ENCODE measurements at regions not wholly inside any gene's neighbourhood (a gene's known extent, or its start where the extent isn't known, plus 50 kb on each side); places are given as distances from the start of the nearest gene placed in this dataset.
A peak's percentile ranks its signal among the peaks of the same experiment; 100 is the strongest.

DNA sequence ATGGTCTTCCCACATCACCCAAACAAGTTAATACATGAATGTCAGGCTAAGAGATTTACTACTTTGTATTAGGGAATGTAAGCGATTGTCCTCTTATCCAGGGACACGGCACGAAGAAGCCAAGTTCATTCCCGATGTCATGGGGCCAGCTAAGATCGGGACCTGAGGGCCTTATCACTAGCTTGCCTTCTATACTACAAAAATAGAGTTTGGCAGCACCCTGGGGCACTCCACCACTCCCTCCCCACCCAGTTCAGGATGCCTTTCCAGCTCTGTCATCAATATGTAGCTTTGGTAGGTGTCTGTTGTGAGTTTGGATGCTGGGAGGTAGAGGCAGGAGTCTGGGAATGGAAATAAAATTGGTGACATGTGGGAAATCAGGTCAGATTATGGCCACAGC is 197.5 kb downstream of the ATG4C start:
- TF ChIP-seq CTCF (conservative IDR thresholded peaks at IDR 0.05), result no peak
- H3K27ac ChIP-seq, result no peak overlapping the region

GRCh38 chr1:62988867-62989266 is 204.9 kb downstream of the ATG4C start:
- no peak for TF ChIP-seq CTCF (conservative IDR thresholded peaks at IDR 0.05)
- H3K27ac ChIP-seq, result no peak overlapping the region

DNA sequence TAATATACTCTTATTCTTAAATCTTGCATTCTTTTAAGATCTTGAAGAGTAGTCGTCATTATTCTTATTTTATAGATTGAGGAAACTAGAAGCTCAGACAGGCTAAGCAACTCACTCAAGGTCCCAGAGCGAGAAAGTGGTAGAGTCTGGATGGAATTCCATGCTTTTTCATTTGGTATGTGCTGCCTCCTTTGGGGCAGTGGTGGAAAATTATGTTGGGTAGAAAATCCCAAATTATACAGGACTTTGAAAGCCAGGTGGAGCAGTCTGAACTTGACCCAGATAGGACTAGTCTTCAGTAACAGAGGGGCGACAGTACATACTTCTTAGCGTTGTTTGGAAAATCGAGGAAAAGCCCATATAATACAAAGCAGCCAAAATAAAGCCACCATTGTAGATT is 205.6 kb downstream of the ATG4C start:
- no peak overlapping the region for H3K27ac ChIP-seq
- TF ChIP-seq CTCF (conservative IDR thresholded peaks at IDR 0.05), result peak; percentile 12; the same call in 1 of the 2 replicates

DNA sequence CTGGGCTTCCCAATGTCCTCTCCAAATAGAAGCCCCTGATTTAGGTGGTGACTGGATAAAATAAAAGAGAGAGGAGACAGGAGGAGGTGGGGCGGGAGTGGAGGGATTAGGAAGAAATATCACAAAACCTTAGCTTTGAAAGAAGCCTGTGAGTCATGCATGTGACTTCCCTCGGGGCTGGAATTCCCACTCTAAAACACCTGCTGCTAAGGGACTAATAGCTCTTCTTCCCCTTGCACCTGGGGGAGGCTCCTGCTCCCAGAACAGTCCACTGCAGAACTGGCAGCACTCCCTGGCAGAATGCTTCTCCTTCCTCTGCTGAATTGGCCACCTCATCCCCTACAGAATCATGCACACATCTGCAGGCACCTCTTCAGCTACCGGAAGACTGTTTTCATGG is 207.2 kb downstream of the ATG4C start:
- no peak for TF ChIP-seq CTCF (conservative IDR thresholded peaks at IDR 0.05)
- H3K27ac ChIP-seq, result no peak overlapping the region

DNA sequence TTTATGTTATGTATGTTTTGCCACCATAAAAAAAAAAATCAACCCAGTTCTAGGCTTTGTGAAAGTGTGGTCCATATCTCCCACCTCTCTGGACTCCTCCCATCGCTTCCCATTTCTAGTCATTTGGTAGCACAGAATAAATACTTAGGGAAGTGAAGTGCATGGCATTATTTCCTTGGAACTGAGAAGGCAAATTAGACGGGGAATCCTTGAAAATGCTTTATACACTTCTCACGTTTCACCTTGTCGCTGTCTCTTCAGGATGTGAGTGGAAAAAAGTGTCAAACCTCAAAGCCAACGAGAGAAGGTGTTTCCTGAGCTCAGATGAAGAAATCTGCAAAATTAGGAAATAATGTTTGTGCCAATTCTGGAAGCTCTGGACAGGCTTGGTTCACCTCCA is 209.9 kb downstream of the ATG4C start:
- no peak for TF ChIP-seq CTCF (conservative IDR thresholded peaks at IDR 0.05)
- H3K27ac ChIP-seq, result no peak overlapping the region

DNA sequence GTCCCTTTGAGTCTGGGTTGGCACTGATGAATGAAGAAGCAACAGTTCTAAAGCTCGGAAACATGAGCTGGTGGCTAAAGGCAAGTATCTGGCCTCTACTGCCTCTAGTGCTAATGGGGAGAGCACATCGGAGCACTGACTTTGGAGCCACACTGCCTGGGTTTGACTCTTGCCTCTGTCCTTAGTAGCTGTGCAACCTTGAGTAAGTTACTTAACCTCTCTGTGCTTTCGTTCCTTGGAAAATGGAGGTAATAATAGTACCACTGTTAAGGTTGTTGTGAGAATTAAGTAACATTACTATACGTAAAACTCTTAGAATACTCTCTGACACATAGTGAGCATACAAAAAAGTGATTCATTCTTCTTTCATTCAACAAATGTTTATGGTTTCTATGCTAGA is 211.2 kb downstream of the ATG4C start:
- no peak overlapping the region for H3K27ac ChIP-seq
- no peak for TF ChIP-seq CTCF (conservative IDR thresholded peaks at IDR 0.05)

- TF ChIP-seq CTCF (conservative IDR thresholded peaks at IDR 0.05), result no peak
These were observed 214.0 kb downstream of the ATG4C start for GRCh38 chr1:62997884-62998283.

More at GRCh38 chr1:62997884-62998283, 214.0 kb downstream of the ATG4C start:
- no peak overlapping the region for H3K27ac ChIP-seq
